GM10266 (cell line): ENCODE measurements at regions not wholly inside any gene's neighbourhood (a gene's known extent, or its start where the extent isn't known, plus 50 kb on each side); places are given as distances from the start of the nearest gene placed in this dataset.

Experiments used
- DNase-seq: peaks from one replicate; pipeline ENCODE4 v3.0.0; 2012; ENCODE audit errors: extremely low spot score
- TF ChIP-seq, protein P1 (sequence below): IDR thresholded peaks from 2 replicates; pipeline ENCODE4 v1.5.1; 2012; ENCODE audit warnings: mild to moderate bottlenecking, low read depth; ENCODE audit not compliant: control insufficient read depth, insufficient read depth; ENCODE audit errors: missing control alignments

DNA sequence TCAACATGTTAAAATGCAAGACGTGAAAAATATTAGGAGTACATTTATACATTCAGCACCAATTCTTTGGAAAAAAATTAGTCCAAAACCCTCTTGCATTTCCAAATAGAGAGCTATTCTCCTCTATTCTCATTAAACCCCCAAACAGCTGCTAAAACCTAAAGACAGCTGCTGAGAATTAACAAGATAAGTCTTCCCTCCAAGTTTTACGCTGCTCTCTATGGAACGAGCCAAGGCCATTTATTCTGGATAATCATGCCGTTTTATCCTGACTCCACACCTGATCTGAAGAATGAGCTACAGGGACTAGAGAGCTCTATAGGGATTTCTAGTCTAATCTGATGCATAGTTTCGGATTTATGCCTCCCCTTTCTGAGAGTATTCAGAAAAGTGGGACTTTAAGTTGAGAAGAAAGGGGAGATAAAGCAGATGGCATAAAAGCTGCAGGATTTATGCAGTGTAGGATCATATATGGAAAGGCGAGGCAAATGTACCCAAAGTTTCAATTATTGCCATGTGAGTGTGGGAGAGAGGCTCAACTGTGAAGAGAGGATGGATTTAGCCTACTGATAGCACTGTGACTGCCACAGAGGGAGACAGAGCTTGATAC lies 64.7 kb upstream of the HS3ST5 start:
- TF ChIP-seq, protein P1, sequence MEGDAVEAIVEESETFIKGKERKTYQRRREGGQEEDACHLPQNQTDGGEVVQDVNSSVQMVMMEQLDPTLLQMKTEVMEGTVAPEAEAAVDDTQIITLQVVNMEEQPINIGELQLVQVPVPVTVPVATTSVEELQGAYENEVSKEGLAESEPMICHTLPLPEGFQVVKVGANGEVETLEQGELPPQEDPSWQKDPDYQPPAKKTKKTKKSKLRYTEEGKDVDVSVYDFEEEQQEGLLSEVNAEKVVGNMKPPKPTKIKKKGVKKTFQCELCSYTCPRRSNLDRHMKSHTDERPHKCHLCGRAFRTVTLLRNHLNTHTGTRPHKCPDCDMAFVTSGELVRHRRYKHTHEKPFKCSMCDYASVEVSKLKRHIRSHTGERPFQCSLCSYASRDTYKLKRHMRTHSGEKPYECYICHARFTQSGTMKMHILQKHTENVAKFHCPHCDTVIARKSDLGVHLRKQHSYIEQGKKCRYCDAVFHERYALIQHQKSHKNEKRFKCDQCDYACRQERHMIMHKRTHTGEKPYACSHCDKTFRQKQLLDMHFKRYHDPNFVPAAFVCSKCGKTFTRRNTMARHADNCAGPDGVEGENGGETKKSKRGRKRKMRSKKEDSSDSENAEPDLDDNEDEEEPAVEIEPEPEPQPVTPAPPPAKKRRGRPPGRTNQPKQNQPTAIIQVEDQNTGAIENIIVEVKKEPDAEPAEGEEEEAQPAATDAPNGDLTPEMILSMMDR: no peak

DNA sequence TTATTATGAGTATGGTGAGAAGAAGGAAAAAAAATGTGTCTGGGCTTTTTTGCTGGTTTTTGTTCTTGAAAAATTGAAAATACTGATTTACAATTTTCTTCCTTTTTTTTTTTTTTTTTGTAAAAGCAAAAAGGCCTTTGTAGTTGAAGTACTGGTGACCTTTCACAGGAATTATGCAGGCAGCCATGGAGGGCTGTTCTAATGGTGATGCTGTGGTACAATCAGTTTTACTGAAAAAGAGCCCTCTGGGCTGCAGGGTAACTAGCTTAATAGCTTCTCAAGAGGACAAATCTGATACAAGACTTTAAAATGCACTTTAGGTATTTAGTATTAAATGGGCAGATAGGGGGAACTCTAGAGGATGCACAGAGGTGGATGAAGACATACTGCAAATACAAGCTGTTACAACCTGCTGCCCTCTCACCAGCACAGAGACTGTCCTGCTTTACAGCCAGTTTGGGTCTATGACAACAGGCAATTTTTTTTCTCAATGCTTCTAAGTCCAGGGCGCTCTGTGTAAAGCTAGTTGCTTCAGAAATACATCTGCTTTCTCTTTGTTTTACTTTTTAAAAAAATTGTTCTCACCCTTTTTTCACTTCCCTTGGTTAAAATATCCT lies 61.6 kb upstream of the HS3ST5 start:
- TF ChIP-seq, protein P1: no peak
- no peak for DNase-seq

More for the DNA sequence above, 64.7 kb upstream of the HS3ST5 start:
- DNase-seq: no peak

DNA sequence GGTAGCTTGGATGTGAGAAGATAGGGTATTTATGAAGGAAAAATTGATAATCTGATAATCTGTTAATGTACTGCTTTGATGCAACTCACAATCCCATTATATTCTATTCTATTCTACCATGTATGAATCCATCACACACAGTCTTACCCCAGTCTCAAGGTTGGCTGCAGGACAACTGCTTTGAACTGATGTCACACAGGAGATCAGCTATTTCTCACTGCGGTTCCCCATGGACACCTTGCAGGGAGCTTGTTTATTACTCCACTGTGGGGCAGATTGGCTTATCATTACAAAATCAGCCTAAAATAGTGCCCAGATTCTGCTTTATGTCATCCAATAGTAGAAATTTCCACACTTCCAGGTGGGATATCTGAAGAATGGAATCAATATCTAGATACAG lies 61.0 kb upstream of the HS3ST5 start:
- TF ChIP-seq, protein P1: no peak
- no peak for DNase-seq

DNA sequence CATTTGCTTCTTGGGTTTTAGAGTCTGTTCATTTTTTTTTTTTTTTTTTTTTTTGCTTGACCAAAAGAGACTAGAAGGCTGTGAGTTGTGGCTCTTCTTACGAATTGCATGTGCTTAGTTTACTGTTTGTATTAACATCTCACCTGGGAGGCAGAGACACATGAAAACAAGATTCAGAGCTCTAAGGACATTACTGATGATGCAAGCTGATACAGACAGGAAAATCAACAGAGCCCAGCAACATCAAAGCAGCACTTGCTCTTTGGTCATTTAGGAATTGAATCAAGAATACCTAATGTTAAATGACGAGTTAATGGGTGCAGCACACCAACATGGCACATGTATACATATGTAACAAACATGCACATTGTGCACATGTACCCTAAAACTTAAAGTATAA lies 55.7 kb upstream of the HS3ST5 start:
- TF ChIP-seq, protein P1: no peak
- no peak for DNase-seq
